Ishikawa (cell line): ENCODE measurements at regions not wholly inside any gene's neighbourhood (a gene's known extent, or its start where the extent isn't known, plus 50 kb on each side); places are given as distances from the start of the nearest gene placed in this dataset.

ENCODE experiments used
- CEBPB ChIP-seq: IDR thresholded peaks from 2 replicates; pipeline ENCODE4 v1.6.1; 2012
- CREB1 ChIP-seq: IDR thresholded peaks from 2 replicates; pipeline ENCODE4 v1.6.1; 2012; ENCODE audit warnings: low read depth
- EGR1 ChIP-seq: IDR thresholded peaks from 2 replicates; pipeline ENCODE4 v1.6.1; 2012
- EP300 ChIP-seq: IDR thresholded peaks from 2 replicates; pipeline ENCODE4 v1.6.1; 2012; ENCODE audit warnings: borderline replicate concordance
- FOXM1 ChIP-seq: IDR thresholded peaks from 2 replicates; pipeline ENCODE4 v1.6.1; 2012; ENCODE audit warnings: low read depth, borderline replicate concordance
- NFIC ChIP-seq: IDR thresholded peaks from 2 replicates; pipeline ENCODE4 v1.6.1; 2012
- RAD21 ChIP-seq: IDR thresholded peaks from 2 replicates; pipeline ENCODE4 v1.6.1; 2012; ENCODE audit warnings: low read depth
- TAF1 ChIP-seq: IDR thresholded peaks from 2 replicates; pipeline ENCODE4 v1.6.1; 2012; ENCODE audit warnings: low read depth, mild to moderate bottlenecking
- TCF12 ChIP-seq: IDR thresholded peaks from 2 replicates; pipeline ENCODE4 v1.6.1; 2012; ENCODE audit warnings: low read depth
- TEAD4 ChIP-seq: IDR thresholded peaks from 2 replicates; pipeline ENCODE4 v1.6.1; 2012
- YY1 ChIP-seq: IDR thresholded peaks from 2 replicates; pipeline ENCODE4 v1.6.1; 2012; ENCODE audit warnings: low read depth
- ZBTB7A ChIP-seq: IDR thresholded peaks from 2 replicates; pipeline ENCODE4 v1.6.1; 2012; ENCODE audit warnings: low read depth
- TF ChIP-seq, protein P1 (sequence below): IDR thresholded peaks from 2 replicates; pipeline ENCODE4 v1.6.1; 2012
- TF ChIP-seq, protein P2 (sequence below): IDR thresholded peaks from 2 replicates; pipeline ENCODE4 v1.6.1; 2012
- TF ChIP-seq, protein P3 (sequence below): IDR thresholded peaks from 2 replicates; pipeline ENCODE4 v1.6.1; 2012; ENCODE audit warnings: low read depth, mild to moderate bottlenecking

DNA sequence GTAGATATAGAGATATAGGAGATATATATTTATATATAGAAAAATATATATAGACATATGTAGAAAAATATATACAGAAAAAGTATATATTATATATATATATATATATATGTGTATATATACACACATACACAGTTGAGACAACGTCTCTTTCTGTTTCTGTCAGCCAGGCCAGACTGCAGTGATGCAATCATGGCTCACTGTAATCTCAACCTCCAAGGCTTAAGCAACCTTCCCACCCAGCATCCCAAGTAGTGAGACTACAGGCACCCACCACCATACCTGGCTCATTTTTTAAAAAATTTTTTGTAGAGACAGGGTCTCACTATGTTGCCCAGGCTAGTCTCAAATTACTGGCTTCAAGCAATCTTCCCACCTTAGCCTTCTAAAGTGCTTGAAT, 426.3 kb downstream of the GPM6A start:
- TF ChIP-seq RAD21 (no peak), CREB1 (no peak), EGR1 (no peak), NFIC (no peak), FOXM1 (no peak), TAF1 (no peak), YY1 (no peak), ZBTB7A (no peak), TEAD4 (no peak), EP300 (no peak), TCF12 (no peak), CEBPB (no peak)
- TF ChIP-seq, protein P1, sequence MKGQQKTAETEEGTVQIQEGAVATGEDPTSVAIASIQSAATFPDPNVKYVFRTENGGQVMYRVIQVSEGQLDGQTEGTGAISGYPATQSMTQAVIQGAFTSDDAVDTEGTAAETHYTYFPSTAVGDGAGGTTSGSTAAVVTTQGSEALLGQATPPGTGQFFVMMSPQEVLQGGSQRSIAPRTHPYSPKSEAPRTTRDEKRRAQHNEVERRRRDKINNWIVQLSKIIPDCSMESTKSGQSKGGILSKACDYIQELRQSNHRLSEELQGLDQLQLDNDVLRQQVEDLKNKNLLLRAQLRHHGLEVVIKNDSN, result no peak
- TF ChIP-seq, protein P2, sequence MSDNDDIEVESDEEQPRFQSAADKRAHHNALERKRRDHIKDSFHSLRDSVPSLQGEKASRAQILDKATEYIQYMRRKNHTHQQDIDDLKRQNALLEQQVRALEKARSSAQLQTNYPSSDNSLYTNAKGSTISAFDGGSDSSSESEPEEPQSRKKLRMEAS, result no peak
- TF ChIP-seq, protein P3, sequence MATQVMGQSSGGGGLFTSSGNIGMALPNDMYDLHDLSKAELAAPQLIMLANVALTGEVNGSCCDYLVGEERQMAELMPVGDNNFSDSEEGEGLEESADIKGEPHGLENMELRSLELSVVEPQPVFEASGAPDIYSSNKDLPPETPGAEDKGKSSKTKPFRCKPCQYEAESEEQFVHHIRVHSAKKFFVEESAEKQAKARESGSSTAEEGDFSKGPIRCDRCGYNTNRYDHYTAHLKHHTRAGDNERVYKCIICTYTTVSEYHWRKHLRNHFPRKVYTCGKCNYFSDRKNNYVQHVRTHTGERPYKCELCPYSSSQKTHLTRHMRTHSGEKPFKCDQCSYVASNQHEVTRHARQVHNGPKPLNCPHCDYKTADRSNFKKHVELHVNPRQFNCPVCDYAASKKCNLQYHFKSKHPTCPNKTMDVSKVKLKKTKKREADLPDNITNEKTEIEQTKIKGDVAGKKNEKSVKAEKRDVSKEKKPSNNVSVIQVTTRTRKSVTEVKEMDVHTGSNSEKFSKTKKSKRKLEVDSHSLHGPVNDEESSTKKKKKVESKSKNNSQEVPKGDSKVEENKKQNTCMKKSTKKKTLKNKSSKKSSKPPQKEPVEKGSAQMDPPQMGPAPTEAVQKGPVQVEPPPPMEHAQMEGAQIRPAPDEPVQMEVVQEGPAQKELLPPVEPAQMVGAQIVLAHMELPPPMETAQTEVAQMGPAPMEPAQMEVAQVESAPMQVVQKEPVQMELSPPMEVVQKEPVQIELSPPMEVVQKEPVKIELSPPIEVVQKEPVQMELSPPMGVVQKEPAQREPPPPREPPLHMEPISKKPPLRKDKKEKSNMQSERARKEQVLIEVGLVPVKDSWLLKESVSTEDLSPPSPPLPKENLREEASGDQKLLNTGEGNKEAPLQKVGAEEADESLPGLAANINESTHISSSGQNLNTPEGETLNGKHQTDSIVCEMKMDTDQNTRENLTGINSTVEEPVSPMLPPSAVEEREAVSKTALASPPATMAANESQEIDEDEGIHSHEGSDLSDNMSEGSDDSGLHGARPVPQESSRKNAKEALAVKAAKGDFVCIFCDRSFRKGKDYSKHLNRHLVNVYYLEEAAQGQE, result no peak

DNA sequence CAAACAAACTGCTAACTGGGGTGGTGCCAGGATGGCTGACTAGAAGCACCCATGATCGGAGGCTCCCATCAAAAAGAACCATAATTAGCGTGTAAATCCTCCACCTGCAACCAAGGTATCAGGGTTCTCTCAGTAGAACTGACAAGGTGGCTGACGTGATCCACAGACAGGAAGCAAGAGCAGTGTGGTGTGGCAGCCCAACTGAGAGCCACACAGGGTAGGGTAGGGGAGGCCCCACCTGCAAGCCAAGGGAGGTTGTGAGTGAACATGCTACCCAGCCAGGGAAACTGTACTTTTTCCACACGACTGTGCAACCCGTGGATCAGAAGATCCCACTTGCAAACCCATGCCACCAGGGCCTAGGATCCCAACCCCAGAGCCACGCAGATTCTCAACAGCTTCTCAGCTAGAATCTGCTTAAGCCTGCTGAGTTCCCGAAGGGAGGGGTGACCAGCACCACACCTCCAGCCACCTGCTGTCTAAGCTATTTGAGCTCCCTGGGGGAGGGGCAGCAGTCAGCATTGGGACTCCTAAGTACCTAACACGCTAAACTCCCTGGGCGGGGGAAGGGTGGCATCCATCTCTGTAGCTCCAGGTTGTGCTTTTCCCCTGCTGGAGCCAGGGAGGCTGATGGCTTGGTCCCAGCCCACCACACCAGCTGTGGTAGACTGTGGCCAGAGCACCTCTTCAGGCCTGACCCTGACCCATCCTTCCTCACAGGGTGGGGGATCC, 425.1 kb downstream of the GPM6A start:
- no peak for TF ChIP-seq TAF1
- TF ChIP-seq ZBTB7A, result no peak
- no peak for TF ChIP-seq EP300
- TF ChIP-seq FOXM1, result no peak
- TF ChIP-seq, protein P3, result no peak
- no peak for TF ChIP-seq NFIC
- TF ChIP-seq EGR1, result no peak
- TF ChIP-seq CREB1, result no peak
- TF ChIP-seq TEAD4, result no peak
- TF ChIP-seq, protein P1, result no peak
- TF ChIP-seq YY1, result no peak
- TF ChIP-seq, protein P2, result no peak

DNA sequence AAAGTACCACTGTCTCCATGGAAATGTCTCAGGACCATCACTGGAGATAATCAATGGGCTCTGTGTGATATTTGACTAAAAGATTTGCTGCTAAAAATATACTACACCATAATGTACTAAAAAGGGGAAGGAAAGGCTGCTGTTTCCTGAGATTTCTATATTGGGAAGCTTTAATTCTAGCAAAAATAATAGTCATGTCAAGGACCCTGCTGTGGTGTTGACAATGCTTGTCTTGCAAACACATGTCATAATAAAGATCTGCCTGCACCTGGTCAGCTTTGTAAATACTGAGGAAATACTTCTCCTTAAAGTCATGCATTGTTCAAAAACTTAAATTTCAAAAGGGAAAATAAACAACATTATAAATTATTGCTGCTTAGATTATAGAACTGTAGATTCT, 417.9 kb downstream of the GPM6A start:
- TF ChIP-seq, protein P1, result no peak
- TF ChIP-seq YY1, result no peak
- TF ChIP-seq FOXM1, result no peak
- no peak for TF ChIP-seq TCF12
- no peak for TF ChIP-seq TEAD4
- TF ChIP-seq RAD21, result no peak
- TF ChIP-seq TAF1, result no peak
- no peak for TF ChIP-seq EP300
- TF ChIP-seq NFIC, result no peak
- no peak for TF ChIP-seq EGR1
- no peak for TF ChIP-seq ZBTB7A
- TF ChIP-seq CEBPB, result no peak
- TF ChIP-seq, protein P2, result no peak
- TF ChIP-seq, protein P3, result no peak
- no peak for TF ChIP-seq CREB1

DNA sequence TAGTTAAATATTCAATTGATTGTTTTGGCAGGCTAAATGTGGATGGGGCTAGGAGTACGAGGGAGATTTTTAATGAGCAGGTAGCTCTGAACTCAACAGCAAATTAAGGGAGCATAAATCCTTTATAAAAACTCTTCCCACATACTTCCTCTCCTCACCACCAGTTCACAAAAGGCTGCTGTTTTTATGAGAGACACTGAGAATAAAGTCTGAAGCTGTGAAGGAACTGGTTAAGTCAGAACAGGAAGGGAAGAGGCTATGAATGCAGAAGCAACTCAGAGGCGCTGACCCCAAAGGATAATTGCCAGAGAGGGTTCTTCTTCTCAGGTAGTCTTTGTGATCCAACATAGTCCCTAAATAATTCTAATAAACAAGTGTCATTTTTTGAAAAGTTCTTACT, 406.1 kb downstream of the GPM6A start:
- TF ChIP-seq RAD21, result no peak
- no peak for TF ChIP-seq ZBTB7A
- no peak for TF ChIP-seq EGR1
- TF ChIP-seq, protein P1, result no peak
- no peak for TF ChIP-seq YY1
- no peak for TF ChIP-seq CREB1
